Natural killer cell (primary cell): ENCODE measurements at regions not wholly inside any gene's neighbourhood (a gene's known extent, or its start where the extent isn't known, plus 50 kb on each side); places are given as distances from the start of the nearest gene placed in this dataset.
A peak's percentile ranks its signal among the peaks of the same experiment; 100 is the strongest.
"Not testable (repeated sequence)": the region's sequence is repeated elsewhere in the genome, so short reads cannot be mapped to it uniquely, and the experiment has no call there.

Experiments used
- ATAC-seq, 3 donors: fragments of 150-1000 bp in 2 of 3; fragments of 200-7000 bp in 1 of 3; cut with Tn5 transposase; 1 replicate in 1 of 3; 2 replicates in 2 of 3; pipeline ENCODE4 v1.10.0; 2021; ENCODE audit warnings: mild to moderate bottlenecking in 2 of 3, moderate library complexity in 2 of 3
- DNase-seq, 2 donors: peaks; one replicate each; pipeline versions ENCODE4 v3.0.0 to v3.0.0-alpha.2; 2013 to 2021; ENCODE audit warnings: mixed read lengths in 1 of 2
- H3K27ac ChIP-seq: one replicate; pipeline ENCODE4 v1.5.1; 2013; ENCODE audit warnings: mild to moderate bottlenecking, low read length
- H3K27me3 ChIP-seq: one replicate; pipeline ENCODE4 v1.6.1; 2013; ENCODE audit warnings: low read length; ENCODE audit not compliant: control insufficient read depth, insufficient read depth
- H3K36me3 ChIP-seq: one replicate; pipeline ENCODE4 v1.6.1; 2013; ENCODE audit warnings: low read length; ENCODE audit not compliant: control insufficient read depth, insufficient read depth
- H3K4me1 ChIP-seq: one replicate; pipeline ENCODE4 v1.6.1; 2013; ENCODE audit warnings: low read length; ENCODE audit not compliant: control insufficient read depth, insufficient read depth
- H3K4me3 ChIP-seq: one replicate; pipeline ENCODE4 v1.5.1; 2013; ENCODE audit warnings: low read length
- H3K9me3 ChIP-seq: one replicate; pipeline ENCODE4 v1.6.1; 2013; ENCODE audit warnings: low read length; ENCODE audit not compliant: control insufficient read depth, insufficient read depth
- H3K27ac Mint-ChIP-seq, 2 donors: one replicate each; pipeline ENCODE4 v1.8.0; 2022; ENCODE audit warnings: mild to moderate bottlenecking in 2 of 2, mixed read lengths in 2 of 2, moderate library complexity in 1 of 2
- H3K27me3 Mint-ChIP-seq, 2 donors: one replicate each; pipeline ENCODE4 v1.8.0; 2022; ENCODE audit warnings: low read depth in 2 of 2, mixed read lengths in 2 of 2
- H3K36me3 Mint-ChIP-seq: one replicate; pipeline ENCODE4 v1.8.0; 2022; ENCODE audit warnings: mixed read lengths
- H3K4me1 Mint-ChIP-seq, 2 donors: one replicate each; pipeline ENCODE4 v1.8.0; 2022; ENCODE audit warnings: mixed read lengths in 2 of 2
- H3K4me3 Mint-ChIP-seq: one replicate; pipeline ENCODE4 v1.8.0; 2022; ENCODE audit warnings: mild to moderate bottlenecking, moderate library complexity, mixed read lengths
- H3K9me3 Mint-ChIP-seq, 2 donors: one replicate each; pipeline ENCODE4 v1.8.0; 2022; ENCODE audit warnings: mixed read lengths in 2 of 2
- CTCF ChIP-seq: fragments of 200-600 bp; IDR thresholded peaks from one replicate; pipeline ENCODE4 v1.8.0; 2022; ENCODE audit warnings: antibody characterized with exemption
- WGBS: methylation state at CpG from one replicate; pipeline ENCODE4 v1.1.7; 2013; ENCODE audit warnings: missing lambda C conversion rate; ENCODE audit not compliant: insufficient coverage; 5-methylcytosine and 5-hydroxymethylcytosine counted together
- intact Hi-C: fragments of 100-400 bp; cut with micrococcal nuclease; formaldehyde crosslinking; loops from one replicate; pipeline ENCODE4 v1.14.2; 2022

GRCh38 chr3:153373606-153374005, 211.6 kb downstream of the RAP2B start:
- no peaks in the 10 kb centered on the region for H3K9me3 ChIP-seq
- H3K27ac Mint-ChIP-seq = no peak overlapping the region
- no peaks in the 10 kb centered on the region for H3K4me1 ChIP-seq
- no peaks in the 10 kb centered on the region for H3K36me3 Mint-ChIP-seq
- H3K36me3 ChIP-seq = no peaks in the 10 kb centered on the region
- no peaks in the 10 kb centered on the region for H3K27me3 ChIP-seq
- H3K27me3 Mint-ChIP-seq = peaks cover 0 to 4% of the 10 kb centered on the region in 2 donors
- no peaks in the 10 kb centered on the region for H3K4me1 Mint-ChIP-seq
- WGBS = 0% methylated on average over 2 of the region's 2 CpGs
- no peak for TF ChIP-seq CTCF
- ATAC-seq = peak in 2 of 3 donors; percentile 25 to 27
- H3K4me3 Mint-ChIP-seq = no peak overlapping the region
- H3K4me3 ChIP-seq = no peak overlapping the region
- peaks cover 0 to 4% of the 10 kb centered on the region in 2 donors for H3K9me3 Mint-ChIP-seq
- DNase-seq = no peak
- intact Hi-C loops = no loop called here
- H3K27ac ChIP-seq = no peak overlapping the region

- H3K4me3 ChIP-seq, H3K36me3 ChIP-seq, H3K27ac Mint-ChIP-seq, H3K27me3 Mint-ChIP-seq, DNase-seq, H3K36me3 Mint-ChIP-seq, H3K4me3 Mint-ChIP-seq, intact Hi-C loops, H3K27ac ChIP-seq, H3K27me3 ChIP-seq, H3K4me1 Mint-ChIP-seq, ATAC-seq, H3K9me3 Mint-ChIP-seq, H3K9me3 ChIP-seq, H3K4me1 ChIP-seq: not testable (repeated sequence)
- 91% methylated on average over 20 of the region's 24 CpGs for WGBS
Observed at GRCh38 chr3:153378366-153378765, 216.3 kb downstream of the RAP2B start.

GRCh38 chr3:153379516-153379915, 217.5 kb downstream of the RAP2B start:
- DNase-seq (no peak), ATAC-seq (no peak)
- Mint-ChIP-seq H3K36me3 (no peaks in the 10 kb centered on the region), H3K27ac (no peak overlapping the region), H3K9me3 (no peaks in the 10 kb centered on the region), H3K4me3 (no peak overlapping the region), H3K4me1 (no peaks in the 10 kb centered on the region), H3K27me3 (no peaks in the 10 kb centered on the region)
- Histone ChIP-seq H3K4me1 (no peaks in the 10 kb centered on the region), H3K4me3 (no peak overlapping the region), H3K36me3 (no peaks in the 10 kb centered on the region), H3K27me3 (no peaks in the 10 kb centered on the region), H3K27ac (no peak overlapping the region), H3K9me3 (no peaks in the 10 kb centered on the region)
- TF ChIP-seq CTCF = no peak
- intact Hi-C loops = no loop called here
- 88% methylated on average over 1 of the region's 1 CpG for WGBS

GRCh38 chr3:153385343-153385742, 223.3 kb downstream of the RAP2B start:
- no peak overlapping the region for H3K27ac Mint-ChIP-seq
- H3K9me3 Mint-ChIP-seq = no peaks in the 10 kb centered on the region
- no peak for ATAC-seq
- H3K4me1 Mint-ChIP-seq = no peaks in the 10 kb centered on the region
- no peak for DNase-seq
- intact Hi-C loops = no loop called here
- no peaks in the 10 kb centered on the region for H3K36me3 Mint-ChIP-seq
- no peaks in the 10 kb centered on the region for H3K27me3 Mint-ChIP-seq
- Histone ChIP-seq H3K9me3 (no peaks in the 10 kb centered on the region), H3K36me3 (no peaks in the 10 kb centered on the region), H3K4me3 (no peak overlapping the region), H3K4me1 (no peaks in the 10 kb centered on the region), H3K27ac (no peak overlapping the region), H3K27me3 (no peaks in the 10 kb centered on the region)
- TF ChIP-seq CTCF = no peak
- no peak overlapping the region for H3K4me3 Mint-ChIP-seq
